Skeletal muscle cell (primary cell): ENCODE measurements at regions not wholly inside any gene's neighbourhood (a gene's known extent, or its start where the extent isn't known, plus 50 kb on each side); places are given as distances from the start of the nearest gene placed in this dataset.
"Not testable (repeated sequence)": the region's sequence is repeated elsewhere in the genome, so short reads cannot be mapped to it uniquely, and the experiment has no call there.

Experiments
- DNase-seq: peaks from one replicate; pipeline ENCODE4 v3.0.0-alpha.2; 2010; ENCODE audit warnings: low read depth
- H3K4me3 ChIP-seq: 2 replicates; pipeline ENCODE4 v1.5.1; 2011; ENCODE audit warnings: low read depth, mild to moderate bottlenecking, control low read depth, low read length, moderate library complexity

GRCh38 chr1:232859216-232859615 lies 54.0 kb downstream of the MAP10 start:
- DNase-seq, result no peak
- no peak overlapping the region for H3K4me3 ChIP-seq

GRCh38 chr1:232861107-232861506 lies 55.9 kb downstream of the MAP10 start:
- DNase-seq, result no peak
- H3K4me3 ChIP-seq, result no peak overlapping the region

- no peak overlapping the region for H3K4me3 ChIP-seq
- DNase-seq, result no peak
These were observed 58.5 kb downstream of the MAP10 start for GRCh38 chr1:232863544-232864275.

- no peak overlapping the region for H3K4me3 ChIP-seq
- DNase-seq, result no peak
These were observed 60.1 kb downstream of the MAP10 start for GRCh38 chr1:232865102-232865931.

- DNase-seq, result peak; percentile 75
These were observed 63.7 kb downstream of the MAP10 start for GRCh38 chr1:232868793-232869491.

GRCh38 chr1:232871291-232871969 lies 66.2 kb downstream of the MAP10 start:
- DNase-seq, H3K4me3 ChIP-seq: not testable (repeated sequence)

More at GRCh38 chr1:232868793-232869491, 63.7 kb downstream of the MAP10 start:
- H3K4me3 ChIP-seq, result no peak overlapping the region

- DNase-seq, result no peak
- no peak overlapping the region for H3K4me3 ChIP-seq
These were observed 67.1 kb downstream of the MAP10 start for GRCh38 chr1:232872284-232872683.

- no peak for DNase-seq
- no peak overlapping the region for H3K4me3 ChIP-seq
These were observed 67.5 kb downstream of the MAP10 start for GRCh38 chr1:232872738-232873137.

GRCh38 chr1:232873412-232873811 lies 68.2 kb downstream of the MAP10 start:
- H3K4me3 ChIP-seq, result no peak overlapping the region
- no peak for DNase-seq

- no peak overlapping the region for H3K4me3 ChIP-seq
- no peak for DNase-seq
These were observed 68.7 kb downstream of the MAP10 start for GRCh38 chr1:232873931-232874330.

- no peak overlapping the region for H3K4me3 ChIP-seq
- no peak for DNase-seq
These were observed 70.3 kb downstream of the MAP10 start for GRCh38 chr1:232875536-232875935.

GRCh38 chr1:232876506-232877364 lies 71.5 kb downstream of the MAP10 start:
- no peak overlapping the region for H3K4me3 ChIP-seq
- DNase-seq, result no peak

GRCh38 chr1:232877365-232878028 lies 72.3 kb downstream of the MAP10 start:
- DNase-seq, result no peak
- no peak overlapping the region for H3K4me3 ChIP-seq

- no peak overlapping the region for H3K4me3 ChIP-seq
- DNase-seq, result no peak
These were observed 72.3 kb upstream of the NTPCR start for GRCh38 chr1:232878086-232878485.

- H3K4me3 ChIP-seq, result no peak overlapping the region
- DNase-seq, result peak; percentile 4
These were observed 70.1 kb upstream of the NTPCR start for GRCh38 chr1:232880354-232880753.

GRCh38 chr1:232883992-232884661 lies 66.3 kb upstream of the NTPCR start:
- no peak overlapping the region for H3K4me3 ChIP-seq
- no peak for DNase-seq

- DNase-seq, result no peak
These were observed 64.1 kb upstream of the NTPCR start for GRCh38 chr1:232886271-232886670.

More at GRCh38 chr1:232886271-232886670, 64.1 kb upstream of the NTPCR start:
- H3K4me3 ChIP-seq, result no peak overlapping the region
